ENCODE measurements at regions not wholly inside any gene's neighbourhood (a gene's known extent, or its start where the extent isn't known, plus 50 kb on each side); places are given as distances from the start of the nearest gene placed in this dataset.
"Not testable (repeated sequence)": the region's sequence is repeated elsewhere in the genome, so short reads cannot be mapped to it uniquely, and the experiment has no call there.

DNA sequence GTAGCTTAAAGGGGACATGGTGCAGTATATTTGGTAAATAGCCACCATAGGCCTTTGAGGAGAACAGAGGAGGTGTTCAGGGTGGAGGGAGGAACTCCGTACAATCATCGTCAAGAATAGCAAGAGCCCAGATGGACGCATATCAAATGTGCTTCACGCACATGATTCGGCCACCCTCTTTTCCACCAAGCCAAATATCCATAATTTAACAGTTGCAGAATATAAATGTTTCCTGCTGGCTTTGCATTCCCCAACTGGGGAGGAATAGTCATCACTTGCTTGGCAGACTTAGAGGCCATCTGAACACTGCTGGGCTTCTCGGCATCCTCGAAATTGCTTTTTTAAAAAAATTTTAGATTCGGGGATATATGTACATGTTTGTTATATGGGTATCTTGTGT, 111.9 kb upstream of the ERCC4 start:
- ATAC-seq (no peak), DNase-seq (no peak)
- intact Hi-C loops (cut with DNase I, micrococcal nuclease), result no loop called here

DNA sequence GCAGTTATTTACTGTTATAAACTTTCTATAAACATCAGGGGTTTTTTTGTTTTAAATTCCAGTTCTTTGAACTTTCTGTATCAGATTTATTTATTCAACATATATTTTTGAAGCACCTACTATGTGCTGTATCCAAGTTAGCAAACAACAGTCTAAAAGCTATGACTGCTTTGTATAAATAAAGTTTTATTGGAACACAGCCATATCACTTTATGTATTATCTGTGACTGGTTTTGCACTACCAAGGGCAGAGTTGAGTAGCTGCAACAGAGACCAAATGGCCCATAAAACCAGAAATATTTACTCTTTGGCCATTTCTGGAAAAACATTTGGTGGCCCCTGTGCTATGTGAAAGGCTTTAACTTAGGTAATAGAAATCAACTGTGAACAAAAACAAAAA, 110.2 kb upstream of the ERCC4 start:
- no peak for ATAC-seq
- no peak for DNase-seq
- intact Hi-C loops (cut with DNase I, micrococcal nuclease), result no loop called here

DNA sequence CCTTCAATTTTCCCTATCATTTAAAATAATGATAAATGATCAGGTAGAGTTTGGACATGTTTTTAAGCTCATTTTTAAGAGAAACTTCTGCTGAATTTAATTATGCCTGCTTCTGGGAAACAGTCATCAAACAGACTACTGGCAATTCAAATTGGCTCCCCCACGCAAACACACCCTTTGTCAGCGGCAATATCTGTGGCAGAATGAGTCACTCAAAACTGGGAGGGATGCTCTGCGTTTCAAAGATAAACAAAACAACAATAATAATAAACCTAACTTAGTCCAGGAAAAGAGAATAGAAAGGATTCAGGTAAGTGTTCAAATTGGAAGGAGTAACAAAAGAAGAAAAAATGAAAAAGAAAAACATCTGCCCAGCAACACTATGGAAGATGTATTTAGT, 108.1 kb upstream of the ERCC4 start:
- DNase-seq (no peak), ATAC-seq (no peak)
- intact Hi-C loops (cut with DNase I, micrococcal nuclease), result no loop called here

DNA sequence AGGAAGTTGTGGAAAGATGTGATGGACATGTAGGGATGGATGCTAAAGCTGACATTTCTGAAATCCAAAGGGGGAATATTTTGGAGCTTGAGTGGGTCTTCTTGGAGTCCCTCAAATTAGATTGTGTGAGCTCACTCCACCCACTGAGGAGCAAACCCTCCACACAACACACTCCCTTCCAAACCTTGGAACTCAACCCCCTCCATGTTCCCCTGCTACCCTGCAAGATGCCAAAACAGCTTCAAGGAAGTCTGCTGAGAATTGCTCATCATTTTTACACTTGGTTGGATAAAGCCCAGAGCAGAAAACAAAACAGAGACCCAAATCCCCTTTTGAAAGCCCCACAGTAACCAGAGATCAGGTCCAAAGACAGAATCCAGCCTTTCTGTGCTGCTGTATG, 103.3 kb upstream of the ERCC4 start:
- ATAC-seq, result no peak
- intact Hi-C loops (cut with DNase I, micrococcal nuclease), result no loop called here
- no peak for DNase-seq

DNA sequence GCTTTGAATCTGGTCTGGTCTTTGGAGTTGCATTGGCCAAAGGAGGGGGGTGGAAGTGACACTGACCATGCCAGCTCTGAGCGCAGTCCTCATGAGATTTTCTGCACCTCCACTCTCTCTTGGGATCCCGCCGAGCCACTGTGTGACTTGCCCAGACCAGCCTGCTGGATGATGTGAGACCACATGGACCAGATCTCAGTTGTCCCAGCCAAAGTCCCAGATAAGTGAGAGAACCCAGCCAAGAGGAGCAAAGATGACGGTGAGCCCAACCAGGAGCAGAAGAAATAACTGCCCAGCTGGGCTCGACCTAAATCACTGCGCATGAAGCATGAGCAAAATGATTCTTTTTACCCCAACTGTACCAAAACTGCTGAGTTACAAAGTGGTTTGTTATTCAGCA, 96.5 kb upstream of the ERCC4 start:
- DNase-seq, result no peak
- no peak for ATAC-seq
- intact Hi-C loops (cut with DNase I, micrococcal nuclease), result no loop called here

DNA sequence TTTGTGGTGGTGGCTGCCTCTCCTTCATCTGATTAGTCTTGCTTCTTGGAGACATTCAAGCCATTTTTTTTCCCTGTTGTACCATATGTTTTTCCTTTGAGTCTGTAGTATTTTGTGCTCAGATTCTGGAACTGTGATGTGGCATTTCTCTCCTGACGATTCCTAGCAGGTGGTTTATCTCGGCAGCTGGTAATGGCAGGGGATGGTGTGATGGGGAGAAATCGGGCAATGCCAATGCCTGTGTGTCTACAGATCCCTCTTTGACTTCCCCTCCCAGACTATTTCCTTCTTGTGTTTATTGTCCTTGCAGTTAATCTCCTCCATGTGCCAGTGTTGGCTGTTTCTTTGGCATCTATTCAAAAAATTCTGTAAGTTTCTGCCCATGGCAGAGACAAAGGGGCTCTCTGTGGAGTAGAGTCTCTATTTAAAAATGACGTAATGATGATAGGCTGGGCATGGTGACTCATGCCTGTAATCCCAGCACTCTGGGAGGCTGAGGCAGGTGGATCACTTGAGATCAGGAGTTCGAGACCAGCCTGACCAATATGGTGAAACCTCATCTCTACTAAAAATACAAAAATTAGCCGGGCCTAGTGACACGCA, 90.2 kb upstream of the ERCC4 start:
- DNase-seq, result no peak
- ATAC-seq, result no peak
- intact Hi-C loops (cut with DNase I, micrococcal nuclease), result no loop called here

DNA sequence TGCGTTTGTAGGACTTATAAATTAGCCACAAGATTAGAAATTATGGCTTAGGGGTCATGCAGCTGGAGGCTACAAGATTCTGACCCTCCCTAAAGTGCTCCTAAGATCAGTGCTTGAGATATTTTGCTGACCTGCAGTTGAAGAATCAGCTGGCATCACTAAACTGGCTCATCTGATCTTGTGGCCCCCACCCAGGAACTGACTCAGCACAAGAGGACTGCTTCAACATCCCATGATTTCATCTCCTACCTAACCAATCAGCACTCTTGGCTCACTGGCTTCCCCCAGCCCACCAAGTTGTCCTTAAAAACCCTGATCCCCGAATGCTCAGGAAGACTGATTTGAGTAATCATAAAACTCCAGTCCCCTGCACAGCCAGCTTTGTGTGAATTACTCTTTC, 86.4 kb upstream of the ERCC4 start:
- ATAC-seq, result no peak
- intact Hi-C loops (cut with DNase I, micrococcal nuclease), result no loop called here
- DNase-seq, result no peak

DNA sequence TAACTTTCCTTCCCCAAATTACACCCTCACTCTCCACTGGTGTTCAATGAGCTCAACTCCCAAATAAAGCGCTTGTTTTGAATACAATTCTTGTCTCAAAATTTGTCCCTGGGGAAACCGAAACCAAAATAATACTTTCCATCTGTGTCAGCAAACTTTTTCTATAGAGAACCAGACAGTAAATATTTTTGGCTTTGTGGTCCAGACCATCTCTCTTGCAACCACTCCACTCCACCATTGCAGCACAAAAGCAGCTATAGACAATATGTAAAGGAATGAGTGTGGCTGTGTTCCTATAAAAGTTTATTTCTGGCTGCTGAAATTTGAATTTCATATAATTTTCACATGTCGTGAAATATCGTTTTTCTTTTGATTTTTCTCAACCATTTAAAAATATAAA, 84.6 kb upstream of the ERCC4 start:
- ATAC-seq (no peak), DNase-seq (no peak)
- intact Hi-C loops (cut with DNase I, micrococcal nuclease), result no loop called here

DNA sequence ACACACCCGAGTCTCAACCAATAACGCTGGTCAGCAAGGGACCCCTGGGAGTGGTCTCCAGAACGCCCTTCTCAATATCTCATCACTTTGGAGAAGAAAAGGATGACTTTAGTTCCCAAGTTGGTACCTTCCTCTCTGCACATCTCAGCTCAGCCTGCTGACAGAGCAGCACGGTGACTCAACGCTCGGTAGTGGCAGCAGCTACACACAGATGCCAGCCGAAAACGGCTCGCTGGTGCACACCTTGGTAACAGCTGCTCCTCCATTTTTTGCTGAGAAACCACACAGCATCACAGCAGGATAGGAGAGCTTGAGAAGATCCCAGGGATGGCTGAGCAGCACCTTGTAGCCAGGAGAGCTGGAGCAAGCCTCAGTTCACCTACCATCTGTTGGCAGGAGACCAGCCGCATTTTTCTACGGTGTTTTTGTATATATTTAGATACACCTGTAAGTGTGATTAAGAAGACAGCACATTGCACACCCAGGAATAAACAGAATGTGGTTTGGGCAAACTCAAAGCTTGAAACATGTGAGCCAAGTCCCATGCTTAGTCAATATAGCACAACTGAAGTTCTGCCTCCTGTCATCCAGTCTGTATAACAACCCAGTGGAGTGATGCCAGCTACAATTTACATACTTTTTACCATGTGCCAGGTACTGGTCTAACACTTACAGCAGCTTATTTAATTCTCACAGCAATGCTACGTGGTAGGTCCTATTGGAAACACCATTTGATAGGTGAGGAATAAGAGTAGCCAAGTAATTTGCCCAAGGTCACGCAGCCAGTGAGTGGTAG, 83.8 kb upstream of the ERCC4 start:
- DNase-seq, result no peak
- no peak for ATAC-seq
- intact Hi-C loops (cut with DNase I, micrococcal nuclease), result no loop called here

DNA sequence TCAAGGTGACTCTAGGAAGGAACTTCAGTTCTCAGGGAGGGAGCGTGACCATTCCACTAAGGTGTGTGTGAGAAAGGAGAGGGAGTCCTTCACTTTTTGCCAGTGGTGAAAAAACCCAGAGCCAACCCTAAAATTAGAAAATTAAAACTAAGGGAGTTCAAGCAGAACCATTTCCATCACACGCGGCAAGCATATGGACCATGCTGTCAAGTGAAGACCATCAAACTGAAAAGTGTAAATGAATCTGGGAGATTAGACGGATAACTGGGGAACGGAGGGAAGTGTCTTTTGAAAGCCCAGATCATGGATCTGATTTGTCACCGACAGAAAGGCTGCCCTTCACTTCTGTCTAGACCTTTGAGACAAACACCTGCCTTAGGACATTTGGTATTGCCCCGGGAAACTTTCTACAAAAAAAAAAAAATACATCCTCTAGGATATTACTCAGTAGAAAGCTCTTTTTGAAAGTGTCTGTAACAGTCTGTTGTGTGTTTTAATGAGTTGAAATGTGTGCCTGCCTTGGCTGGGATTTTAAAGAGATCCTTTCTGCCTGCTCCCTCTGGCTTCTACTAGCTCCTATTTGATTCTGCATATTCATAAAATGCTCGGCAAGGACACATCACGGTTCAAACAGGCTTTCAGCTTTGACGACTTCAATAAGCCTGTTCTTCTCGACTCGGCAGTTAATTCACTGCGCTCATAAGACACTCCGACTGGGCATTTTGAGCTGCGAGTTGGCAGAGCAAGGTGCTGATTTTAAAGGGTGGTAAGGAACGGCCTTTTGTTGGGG, 81.4 kb upstream of the ERCC4 start:
- DNase-seq (no peak), ATAC-seq (no peak)
- intact Hi-C loops (cut with DNase I, micrococcal nuclease), result no loop called here

DNA sequence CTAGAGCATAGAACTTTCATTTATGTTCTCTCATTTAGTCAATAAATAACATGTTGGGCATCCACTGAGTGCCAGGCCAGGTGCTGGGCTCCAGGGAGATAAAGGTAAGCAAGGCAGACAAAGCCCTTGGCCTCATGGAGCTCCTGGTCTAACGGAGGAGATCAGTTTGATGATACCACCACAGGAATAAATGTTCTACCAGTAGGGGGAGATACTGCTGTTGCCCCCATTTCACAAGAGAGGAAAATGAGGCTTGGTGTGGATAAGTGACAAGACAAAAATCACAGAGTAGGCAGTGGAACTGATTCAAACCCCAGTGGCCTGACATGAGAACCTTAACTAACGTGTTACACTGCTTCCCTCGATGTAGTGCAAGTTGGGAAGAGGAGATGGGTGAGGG, 80.4 kb upstream of the ERCC4 start:
- intact Hi-C loops (cut with DNase I, micrococcal nuclease), result no loop called here
- ATAC-seq, result no peak
- DNase-seq, result no peak

DNA sequence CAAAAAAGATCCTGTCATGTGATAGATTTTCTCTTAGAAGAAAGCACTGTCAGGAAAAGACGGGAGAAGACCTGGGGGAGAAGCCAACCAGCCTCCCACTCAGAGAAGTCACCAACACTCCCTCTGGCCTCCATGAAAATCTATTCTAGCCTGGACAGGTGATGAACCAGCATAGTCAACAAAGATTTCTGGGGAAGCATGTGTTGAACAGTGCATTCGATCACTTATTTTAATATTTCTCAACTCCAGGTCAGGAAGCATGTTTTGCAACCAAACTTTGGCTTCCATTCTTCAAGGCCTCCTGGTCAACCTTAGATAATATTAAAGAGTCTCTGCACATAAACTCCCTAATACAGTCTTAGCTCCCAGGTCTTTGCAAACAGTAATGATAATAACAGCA, 74.7 kb upstream of the ERCC4 start:
- intact Hi-C loops (cut with DNase I, micrococcal nuclease), result no loop called here
- ATAC-seq (no peak), DNase-seq (no peak)

DNA sequence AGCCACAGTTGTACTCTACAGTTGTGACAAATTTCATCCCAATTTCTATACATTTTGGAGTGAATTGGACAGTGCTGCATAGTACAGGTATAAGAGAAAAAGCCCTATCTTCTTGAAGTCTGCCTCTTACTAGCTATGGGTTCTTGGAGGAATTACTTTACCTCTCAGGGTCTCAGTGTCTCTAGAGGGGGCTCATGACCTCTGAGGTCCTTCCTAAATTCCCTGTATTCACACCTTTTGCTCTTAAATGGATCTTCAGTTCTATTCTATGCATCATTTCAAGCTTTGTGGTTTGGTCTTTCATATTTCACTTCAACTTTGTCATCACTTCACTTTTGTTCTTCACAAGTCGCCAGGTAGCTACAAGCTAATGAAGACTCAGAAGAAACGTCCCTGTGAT, 71.2 kb upstream of the ERCC4 start:
- intact Hi-C loops (cut with DNase I, micrococcal nuclease), result no loop called here
- DNase-seq, result no peak
- no peak for ATAC-seq

DNA sequence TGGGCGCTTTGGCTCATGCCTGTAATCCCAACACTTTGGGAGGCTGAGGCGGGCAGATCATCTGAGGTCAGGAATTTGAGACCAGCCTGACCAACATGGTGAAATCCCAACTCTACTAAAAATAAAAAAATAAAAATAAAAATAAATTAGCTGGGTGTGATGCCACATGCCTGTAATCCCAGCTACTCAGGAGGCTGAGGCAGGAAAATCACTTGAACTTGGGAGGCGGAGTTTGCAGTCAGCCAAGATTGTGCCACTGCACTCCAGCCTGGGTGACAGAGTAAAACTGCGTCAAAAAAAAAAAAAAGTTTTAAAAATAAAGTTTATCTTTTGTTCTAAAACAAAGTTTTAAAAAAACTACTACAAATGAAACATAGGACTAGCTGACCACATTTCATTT, 69.8 kb upstream of the ERCC4 start:
- intact Hi-C loops (cut with DNase I, micrococcal nuclease); ATAC-seq; DNase-seq: not testable (repeated sequence)

DNA sequence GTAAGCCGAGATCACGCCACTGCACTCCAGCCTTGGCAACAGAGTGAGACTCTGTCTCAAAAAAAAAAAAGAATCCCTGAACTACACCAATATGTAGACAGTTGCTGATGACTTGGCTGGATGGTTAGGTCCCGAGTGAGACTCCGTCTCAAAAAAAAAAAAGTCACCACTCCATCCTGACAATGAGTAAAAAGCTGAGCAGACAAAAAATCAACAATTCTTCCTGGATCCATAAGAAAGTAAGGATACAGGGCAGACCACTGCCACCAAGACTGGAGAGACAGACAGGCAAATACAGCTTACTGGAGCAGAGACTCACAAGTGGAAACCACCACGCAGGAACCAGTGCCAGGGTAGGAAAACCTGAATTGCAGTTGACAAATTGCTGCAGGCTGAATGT, 67.1 kb upstream of the ERCC4 start:
- DNase-seq (no peak), ATAC-seq (no peak)
- intact Hi-C loops (cut with DNase I, micrococcal nuclease), result no loop called here

DNA sequence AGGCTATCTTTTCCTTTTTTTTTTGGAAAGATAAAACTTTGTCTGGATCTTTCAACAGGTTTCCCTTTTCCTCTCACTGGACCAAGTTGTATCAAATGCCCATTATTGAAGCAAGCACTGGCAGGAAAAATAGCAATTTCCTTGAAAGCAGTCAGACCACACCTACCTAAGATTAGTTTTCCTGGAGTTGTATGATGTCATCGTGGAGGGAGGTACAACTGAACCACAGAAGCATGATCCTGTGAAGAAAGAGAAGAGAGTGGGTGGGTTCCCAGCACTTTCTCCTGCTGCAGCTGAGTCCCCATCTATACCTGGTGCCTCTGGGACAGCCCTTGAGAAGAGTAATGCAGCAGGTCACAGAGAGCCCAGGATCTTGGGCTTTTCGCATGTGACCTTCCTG, 63.6 kb upstream of the ERCC4 start:
- intact Hi-C loops (cut with DNase I, micrococcal nuclease), result no loop called here
- DNase-seq (no peak), ATAC-seq (no peak)

DNA sequence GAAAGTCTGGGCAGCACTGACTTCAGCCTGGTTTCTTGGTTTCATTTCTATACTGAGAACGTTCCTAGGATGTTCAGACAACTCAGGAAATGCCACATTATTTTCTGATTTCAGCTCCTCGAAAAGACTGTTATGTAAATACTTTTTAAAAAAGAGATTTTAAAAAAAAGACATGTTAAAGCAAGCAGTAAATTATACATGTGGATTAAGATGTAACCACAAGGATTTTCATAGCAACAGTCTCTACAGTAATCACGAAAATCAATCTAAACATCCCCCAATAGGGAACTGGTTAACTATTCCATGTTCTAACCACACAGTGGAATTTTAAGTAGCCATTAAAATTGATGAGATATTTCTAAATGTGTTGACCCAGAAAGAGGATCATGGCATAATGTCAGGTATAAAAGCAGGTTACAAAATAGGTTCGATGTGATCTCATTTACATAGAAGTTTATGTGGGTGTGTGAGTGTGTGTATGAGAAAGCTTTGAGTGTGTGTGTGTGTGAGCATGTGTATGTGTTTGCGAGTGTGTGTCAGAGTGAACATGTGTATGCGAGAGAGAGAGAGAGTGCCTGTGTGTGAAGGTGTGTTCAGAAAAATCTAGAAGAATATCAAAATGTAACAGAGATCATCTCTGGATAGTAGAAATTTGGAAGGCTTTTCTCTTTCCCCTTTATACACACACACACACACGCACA, 63.0 kb upstream of the ERCC4 start:
- no peak for DNase-seq
- intact Hi-C loops (cut with DNase I, micrococcal nuclease), result no loop called here
- ATAC-seq, result no peak

DNA sequence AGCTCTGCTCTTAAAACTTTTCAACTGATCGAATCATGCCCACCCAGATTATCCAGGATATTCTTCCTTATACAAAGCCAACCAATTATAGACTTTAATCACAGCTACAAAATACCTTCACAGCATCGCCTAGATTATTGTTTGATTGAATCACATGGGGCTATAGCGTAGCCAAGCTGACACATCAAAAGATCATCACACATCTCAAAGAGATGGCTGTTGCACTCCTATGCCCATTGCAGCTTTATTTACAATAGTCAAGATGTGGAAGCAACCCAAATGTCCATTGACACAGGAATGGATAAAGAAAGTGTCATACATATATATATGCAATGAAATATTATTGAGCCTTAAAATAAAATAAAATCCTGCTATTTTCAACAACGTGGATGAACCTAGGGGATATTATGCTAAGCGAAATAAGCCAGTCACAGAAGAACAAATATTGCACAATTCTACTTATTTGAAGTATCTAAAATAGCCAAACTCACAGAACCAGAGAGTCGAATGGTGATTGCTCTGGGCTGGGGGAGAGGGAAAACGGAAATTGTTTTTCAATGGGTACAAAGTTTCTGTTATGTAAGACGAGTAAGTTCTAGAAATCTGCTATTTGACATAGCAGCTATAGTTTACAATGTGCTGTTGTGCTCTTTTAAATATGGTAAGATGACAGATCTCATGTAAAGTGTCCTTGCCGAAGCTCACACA, 60.9 kb upstream of the ERCC4 start:
- no peak for ATAC-seq
- intact Hi-C loops (cut with DNase I, micrococcal nuclease), result no loop called here
- no peak for DNase-seq

DNA sequence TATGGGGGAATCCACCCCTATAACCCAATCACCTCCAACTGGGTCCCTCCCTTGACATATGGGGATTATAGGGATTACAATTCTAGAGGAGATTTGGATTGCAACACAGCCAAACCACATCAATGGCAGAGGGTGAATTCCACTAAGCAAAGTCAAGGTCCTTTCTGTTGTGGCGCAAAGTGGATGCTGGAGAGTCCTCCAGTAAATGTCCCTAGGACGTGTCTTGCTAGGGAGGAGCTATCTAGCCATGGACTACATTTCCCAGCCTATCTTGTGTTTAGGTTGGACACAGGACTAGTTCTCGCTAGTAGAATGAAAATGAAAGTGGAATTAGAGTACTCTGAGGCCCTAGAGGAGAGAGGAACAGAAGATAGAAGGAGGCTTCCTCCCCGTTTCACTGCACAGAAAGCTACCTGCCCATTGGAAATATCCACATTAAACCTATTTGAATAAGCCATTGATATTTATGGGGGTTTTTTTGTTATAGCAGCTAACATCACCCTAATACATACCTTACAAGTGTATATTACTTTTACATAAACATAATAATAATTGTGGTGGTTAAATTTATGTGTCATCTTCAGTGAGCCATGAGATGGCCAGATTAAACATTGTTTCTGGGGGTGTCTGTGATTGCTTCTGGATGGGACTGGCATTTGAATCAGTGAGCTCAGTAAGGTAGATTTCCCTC, 56.7 kb upstream of the ERCC4 start:
- no peak for DNase-seq
- ATAC-seq, result no peak

More for the DNA sequence above, 56.7 kb upstream of the ERCC4 start:
- intact Hi-C loops (cut with DNase I, micrococcal nuclease), result no loop called here
